ENCODE measurements at regions not wholly inside any gene's neighbourhood (a gene's known extent, or its start where the extent isn't known, plus 50 kb on each side); places are given as distances from the start of the nearest gene placed in this dataset.
A peak's percentile ranks its signal among the peaks of the same experiment; 100 is the strongest.

DNA sequence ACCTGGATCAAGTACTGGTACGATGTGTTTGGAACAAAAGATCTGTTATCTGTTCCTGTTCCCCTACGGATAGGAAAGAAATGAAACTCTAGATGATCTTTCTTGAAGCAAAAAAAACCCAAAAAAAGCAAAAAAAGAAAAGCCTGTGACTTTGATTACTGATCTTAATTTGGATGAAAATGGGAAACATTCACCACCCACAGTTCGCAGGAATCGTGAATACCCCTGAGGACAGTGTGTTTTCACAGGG is 138.7 kb upstream of the LMNTD1 start:
- TF ChIP-seq, protein P1, sequence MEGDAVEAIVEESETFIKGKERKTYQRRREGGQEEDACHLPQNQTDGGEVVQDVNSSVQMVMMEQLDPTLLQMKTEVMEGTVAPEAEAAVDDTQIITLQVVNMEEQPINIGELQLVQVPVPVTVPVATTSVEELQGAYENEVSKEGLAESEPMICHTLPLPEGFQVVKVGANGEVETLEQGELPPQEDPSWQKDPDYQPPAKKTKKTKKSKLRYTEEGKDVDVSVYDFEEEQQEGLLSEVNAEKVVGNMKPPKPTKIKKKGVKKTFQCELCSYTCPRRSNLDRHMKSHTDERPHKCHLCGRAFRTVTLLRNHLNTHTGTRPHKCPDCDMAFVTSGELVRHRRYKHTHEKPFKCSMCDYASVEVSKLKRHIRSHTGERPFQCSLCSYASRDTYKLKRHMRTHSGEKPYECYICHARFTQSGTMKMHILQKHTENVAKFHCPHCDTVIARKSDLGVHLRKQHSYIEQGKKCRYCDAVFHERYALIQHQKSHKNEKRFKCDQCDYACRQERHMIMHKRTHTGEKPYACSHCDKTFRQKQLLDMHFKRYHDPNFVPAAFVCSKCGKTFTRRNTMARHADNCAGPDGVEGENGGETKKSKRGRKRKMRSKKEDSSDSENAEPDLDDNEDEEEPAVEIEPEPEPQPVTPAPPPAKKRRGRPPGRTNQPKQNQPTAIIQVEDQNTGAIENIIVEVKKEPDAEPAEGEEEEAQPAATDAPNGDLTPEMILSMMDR (conservative IDR thresholded peaks at IDR 0.05; ENCODE audit: low read length), result no peak
- no peak for DNase-seq (ENCODE audit: low read depth)
- no peak overlapping the region for H3K4me3 ChIP-seq (ENCODE audit: low read length)

- peak; percentile 91 for DNase-seq (ENCODE audit: low read depth)
- TF ChIP-seq, protein P1 (conservative IDR thresholded peaks at IDR 0.05; ENCODE audit: low read length), result no peak
- H3K4me3 ChIP-seq (ENCODE audit: low read length), result no peak overlapping the region
Measured at GRCh38 chr12:25692115-25693035, 139.3 kb upstream of the LMNTD1 start.

DNA sequence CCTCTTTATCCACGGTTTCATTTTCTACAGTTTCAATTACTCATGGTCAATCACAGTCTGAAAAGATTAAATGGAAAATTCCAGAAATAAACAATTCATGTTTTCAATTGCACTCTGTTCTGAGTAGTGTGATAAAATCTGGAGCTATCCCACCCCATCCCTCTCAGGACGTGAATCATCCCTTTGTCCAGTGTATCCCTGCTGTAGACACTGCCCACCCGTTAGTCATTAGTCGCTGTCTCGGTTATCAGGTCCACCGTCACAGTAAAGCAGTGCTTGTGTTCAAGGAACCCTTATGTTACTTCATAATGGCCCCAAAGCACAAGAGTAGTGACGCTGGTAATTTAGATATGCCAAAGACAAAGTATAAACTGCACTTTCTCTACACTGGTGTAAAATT is 141.0 kb upstream of the LMNTD1 start:
- H3K4me3 ChIP-seq (ENCODE audit: low read length), result no peak overlapping the region
- TF ChIP-seq, protein P1 (conservative IDR thresholded peaks at IDR 0.05; ENCODE audit: low read length), result no peak
- peak; percentile 74 for DNase-seq (ENCODE audit: low read depth)

GRCh38 chr12:25695574-25695973 is 142.5 kb upstream of the LMNTD1 start:
- no peak overlapping the region for H3K4me3 ChIP-seq (ENCODE audit: low read length)
- TF ChIP-seq, protein P1 (conservative IDR thresholded peaks at IDR 0.05; ENCODE audit: low read length), result no peak
- DNase-seq (ENCODE audit: low read depth), result no peak

DNA sequence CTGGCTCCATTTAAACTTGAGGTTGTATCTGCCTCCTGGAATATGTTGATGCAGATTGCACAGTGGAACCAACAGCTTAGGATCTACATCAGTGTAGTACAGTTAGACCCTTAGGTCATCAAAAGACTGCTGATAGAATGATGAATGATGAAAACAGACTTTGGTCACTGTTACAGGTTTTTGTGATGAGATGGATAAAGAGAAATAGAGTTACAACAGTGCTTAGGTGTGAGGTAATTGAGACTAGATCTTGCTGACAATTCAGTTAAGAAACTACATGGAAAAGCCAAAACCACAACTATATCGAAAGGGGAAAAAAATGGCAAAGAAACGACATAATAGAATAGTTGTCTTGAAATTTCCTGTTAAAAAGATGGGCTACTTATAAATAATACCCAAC is 145.7 kb upstream of the LMNTD1 start:
- TF ChIP-seq, protein P1 (conservative IDR thresholded peaks at IDR 0.05; ENCODE audit: low read length), result no peak
- no peak overlapping the region for H3K4me3 ChIP-seq (ENCODE audit: low read length)

DNA sequence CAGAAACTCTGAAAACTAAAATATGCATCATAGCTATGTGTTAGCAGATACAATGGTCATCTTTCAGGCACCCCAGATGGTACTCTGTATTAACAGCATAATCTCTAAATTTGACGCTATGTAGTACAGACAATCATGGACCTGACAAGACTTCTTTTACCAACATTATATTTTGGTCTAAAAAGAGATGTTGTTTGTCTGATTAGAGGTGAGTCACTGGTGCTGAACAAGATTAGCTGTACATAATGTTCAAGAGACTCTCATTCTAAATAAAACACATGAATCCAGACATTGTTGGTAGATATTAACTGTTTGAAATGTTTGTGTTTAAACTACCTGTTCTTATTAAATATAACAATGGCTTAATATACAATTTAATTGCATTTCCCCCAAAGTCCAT is 146.4 kb upstream of the LMNTD1 start:
- TF ChIP-seq, protein P1 (conservative IDR thresholded peaks at IDR 0.05; ENCODE audit: low read length), result no peak

More for the DNA sequence above, 145.7 kb upstream of the LMNTD1 start:
- no peak for DNase-seq (ENCODE audit: low read depth)

DNA sequence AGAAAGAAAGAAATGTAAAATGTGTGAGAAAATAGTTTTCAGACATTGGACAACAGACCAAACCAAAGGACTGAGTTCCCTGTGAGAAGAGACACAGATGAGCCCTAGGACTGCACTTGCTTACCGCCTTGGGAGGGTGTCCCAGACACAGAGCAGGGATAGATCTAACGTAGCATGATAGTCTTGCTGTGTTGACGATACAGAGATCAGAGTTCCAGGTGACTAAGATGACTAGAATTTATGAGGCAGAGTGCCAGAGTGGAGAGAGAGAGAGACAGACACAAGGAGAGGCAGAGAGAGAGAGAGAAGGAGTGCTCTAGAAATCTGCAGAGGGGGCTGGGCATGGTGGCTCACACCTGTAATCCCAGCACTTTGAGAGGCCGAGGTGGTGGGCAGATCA is 148.2 kb upstream of the LMNTD1 start:
- H3K4me3 ChIP-seq (ENCODE audit: low read length), result no peak overlapping the region
- DNase-seq (ENCODE audit: low read depth), result peak; percentile 41
- TF ChIP-seq, protein P1 (conservative IDR thresholded peaks at IDR 0.05; ENCODE audit: low read length), result no peak

More for the DNA sequence above, 146.4 kb upstream of the LMNTD1 start:
- H3K4me3 ChIP-seq (ENCODE audit: low read length), result no peak overlapping the region
- DNase-seq (ENCODE audit: low read depth), result no peak

All from AG10803 (cell line).